SK-N-MC (cell line): ENCODE measurements at regions not wholly inside any gene's neighbourhood (a gene's known extent, or its start where the extent isn't known, plus 50 kb on each side); places are given as distances from the start of the nearest gene placed in this dataset.

Experiments used
- EZH2 ChIP-seq: fragments of 200-600 bp; sonication (generic); IDR thresholded peaks from one replicate; pipeline ENCODE4 v1.6.1; 2017; ENCODE audit warnings: antibody characterized with exemption
- POLR2AphosphoS5 ChIP-seq: IDR thresholded peaks from 2 replicates; pipeline ENCODE4 v1.6.1; 2012; ENCODE audit warnings: mild to moderate bottlenecking, low read depth, low read length, borderline replicate concordance

DNA sequence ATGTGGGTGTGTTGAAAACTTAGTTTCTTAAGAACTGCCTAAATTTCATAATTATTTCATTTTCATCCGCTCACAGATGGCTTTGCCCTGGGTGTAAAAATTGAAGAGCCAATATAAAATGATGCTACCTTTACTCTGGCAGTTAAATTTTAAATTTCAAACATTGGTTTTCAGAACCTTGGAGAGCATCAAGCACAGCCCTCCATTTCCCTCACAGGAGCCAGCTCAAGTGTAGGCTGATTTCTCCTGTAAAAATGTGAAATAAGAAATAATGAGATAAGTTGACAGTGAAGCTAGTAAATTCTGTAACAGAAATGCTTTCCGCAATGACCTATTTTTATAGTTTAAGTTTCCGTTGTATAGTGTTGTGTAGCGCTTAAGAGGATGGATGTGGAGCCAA, 53.9 kb upstream of the AKT3 start:
- TF ChIP-seq EZH2 = no peak
- TF ChIP-seq POLR2AphosphoS5 = no peak
